GM12878 (cell line): ENCODE measurements at regions not wholly inside any gene's neighbourhood (a gene's known extent, or its start where the extent isn't known, plus 50 kb on each side); places are given as distances from the start of the nearest gene placed in this dataset.
"Not testable (repeated sequence)": the region's sequence is repeated elsewhere in the genome, so short reads cannot be mapped to it uniquely, and the experiment has no call there.

Experiments used
- ATAC-seq: fragments of 200-7000 bp; cut with Tn5 transposase; 3 replicates; pipeline ENCODE4 v1.9.1; 2020; ENCODE audit warnings: mild to moderate bottlenecking, moderate library complexity
- BruUV-seq: library from RNA; stranded (reverse); fragments of 400-500 nt; replicated peaks from 2 replicates; lab custom pipeline; 2021; lab: Mats Ljungman, UMichigan
- CTCF ChIA-PET: fragments of 300-600 bp; sonication (Branson Sonifier 250); formaldehyde crosslinking; extraction: SDS; loops from one replicate; lab custom pipeline; 2021; ENCODE audit warnings: inconsistent platforms; lab: Yijun Ruan, JAX
- POLR2A ChIA-PET: fragments of 350-600 bp; formaldehyde crosslinking; extraction: SDS; loops from one replicate; lab custom pipeline; 2021; ENCODE audit warnings: inconsistent platforms; lab: Charles Lee
- RAD21 ChIA-PET: fragments of 300-600 bp; sonication (Branson Sonifier 250); formaldehyde crosslinking; loops from one replicate; lab custom pipeline; 2023; ENCODE audit warnings: antibody characterized with exemption; ENCODE audit not compliant: unreplicated experiment; lab: Charles Lee
- SMC1A ChIA-PET: fragments of 300-600 bp; sonication (Branson Sonifier 250); formaldehyde crosslinking; loops from one replicate; lab custom pipeline; 2023; ENCODE audit not compliant: unreplicated experiment, uncharacterized antibody; lab: Charles Lee
- DNase-seq: peaks from one replicate; pipeline ENCODE4 v3.0.0-alpha.2; 2011; ENCODE audit warnings: low read depth, low spot score
- FAIRE-seq: peaks from 3 replicates; lab custom pipeline; 2011; peaks lifted over from hg19 to GRCh38; lab: Jason Lieb, UNC
- H2AFZ ChIP-seq: 2 replicates; pipeline ENCODE4 v1.6.0; 2011; ENCODE audit warnings: low read depth, low read length, control low read depth; ENCODE audit not compliant: control insufficient read depth
- H3K27ac ChIP-seq: 2 replicates; pipeline ENCODE4 v1.5.1; 2011; ENCODE audit warnings: control low read depth; ENCODE audit not compliant: control insufficient read depth, insufficient read depth
- H3K27me3 ChIP-seq, 2 experiments: replicated peaks in 1 of 2; 2 replicates each; pipeline versions ENCODE4 v1.6.0 to v1.6.1; 2011; ENCODE audit warnings: low read length in 1 of 2; ENCODE audit not compliant: control insufficient read depth in 2 of 2, insufficient read depth in 2 of 2
- H3K36me3 ChIP-seq, 2 experiments: 2 replicates each; pipeline ENCODE4 v1.5.1; 2011; ENCODE audit warnings: low read length in 1 of 2; ENCODE audit not compliant: control insufficient read depth in 2 of 2, insufficient read depth in 2 of 2
- H3K4me1 ChIP-seq: 2 replicates; pipeline ENCODE4 v1.6.1; 2011; ENCODE audit warnings: mild to moderate bottlenecking, low read length, moderate library complexity, mixed read lengths; ENCODE audit not compliant: control insufficient read depth, insufficient read depth
- H3K4me2 ChIP-seq: 2 replicates; pipeline ENCODE4 v1.6.0; 2011; ENCODE audit warnings: control low read depth; ENCODE audit not compliant: control insufficient read depth, insufficient read depth
- H3K4me3 ChIP-seq: fragments of 200-600 bp; sonication (generic); 2 replicates; pipeline ENCODE4 v1.5.1; 2016
- H3K79me2 ChIP-seq: 2 replicates; pipeline ENCODE4 v1.6.0; 2011; ENCODE audit warnings: low read length; ENCODE audit not compliant: control insufficient read depth, insufficient read depth
- H3K9ac ChIP-seq: 2 replicates; pipeline ENCODE4 v1.8.0; 2011; ENCODE audit warnings: low read length, control low read depth, mixed read lengths; ENCODE audit not compliant: control insufficient read depth, insufficient read depth
- H3K9me3 ChIP-seq: replicated peaks from 3 replicates; pipeline ENCODE4 v1.5.1; 2011; ENCODE audit warnings: mild to moderate bottlenecking, low read length; ENCODE audit not compliant: control insufficient read depth, insufficient read depth
- H4K20me1 ChIP-seq: 2 replicates; pipeline ENCODE4 v1.6.0; 2011; ENCODE audit not compliant: control insufficient read depth, insufficient read depth
- WGBS: methylation state at CpG from one replicate; pipeline ENCODE4 v1.1.6; 2016; ENCODE audit warnings: low lambda C conversion rate; ENCODE audit not compliant: insufficient replicate concordance, insufficient coverage; ENCODE audit errors: missing lambda C conversion rate; 5-methylcytosine and 5-hydroxymethylcytosine counted together
- in situ Hi-C: fragments of 300-500 bp; cut with MboI; formaldehyde crosslinking; loops from 9 replicates; pipeline ENCODE4 v1.14.3; 2018; ENCODE audit warnings: mixed read lengths
- intact Hi-C: fragments of 100-400 bp; cut with micrococcal nuclease; formaldehyde crosslinking; loops from one replicate; pipeline ENCODE4 v1.14.2; 2022; ENCODE audit not compliant: unreplicated experiment

GRCh38 chr16:18616993-18617392 is 55.1 kb upstream of the NOMO2 start:
- in situ Hi-C loops, H3K9me3 ChIP-seq, H3K27me3 ChIP-seq, H3K36me3 ChIP-seq, H3K9ac ChIP-seq, FAIRE-seq, ATAC-seq, H3K27ac ChIP-seq, H3K79me2 ChIP-seq, BruUV-seq, intact Hi-C loops, H3K4me2 ChIP-seq, H2AFZ ChIP-seq, H3K4me1 ChIP-seq, RAD21 ChIA-PET, CTCF ChIA-PET, H4K20me1 ChIP-seq, DNase-seq, SMC1A ChIA-PET, POLR2A ChIA-PET, H3K4me3 ChIP-seq: not testable (repeated sequence)
- WGBS = 26% methylated on average over 4 of the region's 4 CpGs

GRCh38 chr16:18616137-18616755 is 54.3 kb upstream of the NOMO2 start:
- H3K9me3 ChIP-seq, DNase-seq, H3K4me3 ChIP-seq, CTCF ChIA-PET, BruUV-seq, SMC1A ChIA-PET, H3K4me1 ChIP-seq, ATAC-seq, POLR2A ChIA-PET, H2AFZ ChIP-seq, FAIRE-seq, H3K79me2 ChIP-seq, H4K20me1 ChIP-seq, H3K9ac ChIP-seq, H3K27ac ChIP-seq, H3K36me3 ChIP-seq, RAD21 ChIA-PET, intact Hi-C loops, in situ Hi-C loops, H3K27me3 ChIP-seq, H3K4me2 ChIP-seq: not testable (repeated sequence)
- WGBS = 17% methylated on average over 6 of the region's 6 CpGs
